ENCODE measurements at regions not wholly inside any gene's neighbourhood (a gene's known extent, or its start where the extent isn't known, plus 50 kb on each side); places are given as distances from the start of the nearest gene placed in this dataset.
A peak's percentile ranks its signal among the peaks of the same experiment; 100 is the strongest.

- no peak overlapping the region for H2BK5ac ChIP-seq (ENCODE audit: low read depth, low read length, poor library complexity, severe bottlenecking)
- no peaks in the 10 kb centered on the region for H3K79me1 ChIP-seq (replicated peaks; ENCODE audit: low read length, poor library complexity, severe bottlenecking)
- no peak overlapping the region for H2AFZ ChIP-seq (ENCODE audit: low read depth, low read length)
- H3K4me3 ChIP-seq (ENCODE audit: insufficient read depth in 1 of 2, low read depth in 1 of 2, low read length in 2 of 2) = no peak overlapping the region
- no peak overlapping the region for H2BK12ac ChIP-seq (ENCODE audit: low read length in 2 of 2)
- no peaks in the 10 kb centered on the region for H3K9me3 ChIP-seq (ENCODE audit: control insufficient read depth, low read length)
- DNase-seq = peak; percentile 15
- no peak overlapping the region for H2BK15ac ChIP-seq (ENCODE audit: low read depth, poor library complexity, severe bottlenecking)
- H4K8ac ChIP-seq (ENCODE audit: low read length) = peak overlapping the region; percentile 72
- H3K27me3 ChIP-seq (ENCODE audit: control insufficient read depth in 1 of 2, insufficient read depth in 1 of 2, low read length in 2 of 2) = no peaks in the 10 kb centered on the region
- no peak overlapping the region for H3K9ac ChIP-seq (ENCODE audit: low read length)
- H3K14ac ChIP-seq (ENCODE audit: low read length in 2 of 2) = no peak overlapping the region
- no peaks in the 10 kb centered on the region for H3K4me1 ChIP-seq (ENCODE audit: control insufficient read depth, insufficient read depth, low read depth, low read length)
- H3K27ac ChIP-seq (ENCODE audit: low read length, poor library complexity, severe bottlenecking) = no peak overlapping the region
- no peak overlapping the region for H2AK5ac ChIP-seq (ENCODE audit: low read length, severe bottlenecking)
- 51% methylated on average over 4 of the region's 5 CpGs for WGBS
- no peak overlapping the region for H2BK120ac ChIP-seq (ENCODE audit: low read depth, low read length)
- no peak overlapping the region for H3K4ac ChIP-seq (ENCODE audit: low read depth in 1 of 2, low read length in 2 of 2)
- H3K23ac ChIP-seq (ENCODE audit: low read length in 2 of 2) = no peak overlapping the region
- H3K18ac ChIP-seq (ENCODE audit: low read depth in 1 of 2, low read length in 2 of 2) = peak overlapping the region in 1 of 2 experiments; percentile 83
- H4K91ac ChIP-seq (ENCODE audit: low read length) = peak overlapping the region; percentile 27
- no peaks in the 10 kb centered on the region for H3K36me3 ChIP-seq (ENCODE audit: control insufficient read depth in 1 of 2, insufficient read depth in 2 of 2, low read depth in 1 of 2, low read length in 2 of 2)
- no peak overlapping the region for H3K4me2 ChIP-seq (ENCODE audit: low read length, poor library complexity, severe bottlenecking)
Measured at GRCh38 chr5:101897914-101898313, 398.2 kb downstream of the SLCO4C1 start.

DNA sequence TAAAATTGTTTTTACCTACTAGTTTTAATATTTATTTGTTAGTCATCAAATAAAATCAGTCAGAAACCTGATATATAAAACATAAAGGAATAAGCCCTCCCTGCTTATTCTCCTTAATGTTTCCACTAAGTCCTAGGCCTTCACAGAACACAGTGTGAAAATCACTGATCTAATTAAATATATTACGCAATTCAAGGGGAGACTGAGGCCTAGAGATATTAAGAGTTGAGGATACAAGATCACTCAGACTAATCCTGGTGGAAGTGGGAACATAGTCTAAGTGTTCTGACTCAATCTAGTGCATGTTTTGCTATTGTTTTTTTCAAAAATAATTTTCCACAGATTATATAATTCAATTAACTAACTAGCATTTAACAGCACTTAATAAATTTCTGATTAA, 401.1 kb downstream of the SLCO4C1 start:
- H4K8ac ChIP-seq (ENCODE audit: low read length) = no peak overlapping the region
- 100% methylated on average over 1 of the region's 1 CpG for WGBS
- H3K23ac ChIP-seq (ENCODE audit: low read length in 2 of 2) = no peak overlapping the region
- H3K9ac ChIP-seq (ENCODE audit: low read length) = no peak overlapping the region
- H2BK120ac ChIP-seq (ENCODE audit: low read depth, low read length) = no peak overlapping the region
- no peaks in the 10 kb centered on the region for H3K4me1 ChIP-seq (ENCODE audit: control insufficient read depth, insufficient read depth, low read depth, low read length)
- no peak overlapping the region for H3K18ac ChIP-seq (ENCODE audit: low read depth in 1 of 2, low read length in 2 of 2)
- no peak overlapping the region for H2BK5ac ChIP-seq (ENCODE audit: low read depth, low read length, poor library complexity, severe bottlenecking)
- no peak overlapping the region for H4K91ac ChIP-seq (ENCODE audit: low read length)
- no peak overlapping the region for H2BK12ac ChIP-seq (ENCODE audit: low read length in 2 of 2)
- no peaks in the 10 kb centered on the region for H3K9me3 ChIP-seq (ENCODE audit: control insufficient read depth, low read length)
- no peak overlapping the region for H2AFZ ChIP-seq (ENCODE audit: low read depth, low read length)
- no peak for DNase-seq
- H3K36me3 ChIP-seq (ENCODE audit: control insufficient read depth in 1 of 2, insufficient read depth in 2 of 2, low read depth in 1 of 2, low read length in 2 of 2) = no peaks in the 10 kb centered on the region
- no peaks in the 10 kb centered on the region for H3K79me1 ChIP-seq (replicated peaks; ENCODE audit: low read length, poor library complexity, severe bottlenecking)
- no peak overlapping the region for H3K4me3 ChIP-seq (ENCODE audit: insufficient read depth in 1 of 2, low read depth in 1 of 2, low read length in 2 of 2)
- H2AK5ac ChIP-seq (ENCODE audit: low read length, severe bottlenecking) = no peak overlapping the region
- no peak overlapping the region for H3K4ac ChIP-seq (ENCODE audit: low read depth in 1 of 2, low read length in 2 of 2)
- no peak overlapping the region for H3K4me2 ChIP-seq (ENCODE audit: low read length, poor library complexity, severe bottlenecking)
- no peak overlapping the region for H3K27ac ChIP-seq (ENCODE audit: low read length, poor library complexity, severe bottlenecking)
- H3K27me3 ChIP-seq (ENCODE audit: control insufficient read depth in 1 of 2, insufficient read depth in 1 of 2, low read length in 2 of 2) = no peaks in the 10 kb centered on the region
- H3K14ac ChIP-seq (ENCODE audit: low read length in 2 of 2) = no peak overlapping the region
- H2BK15ac ChIP-seq (ENCODE audit: low read depth, poor library complexity, severe bottlenecking) = no peak overlapping the region

DNA sequence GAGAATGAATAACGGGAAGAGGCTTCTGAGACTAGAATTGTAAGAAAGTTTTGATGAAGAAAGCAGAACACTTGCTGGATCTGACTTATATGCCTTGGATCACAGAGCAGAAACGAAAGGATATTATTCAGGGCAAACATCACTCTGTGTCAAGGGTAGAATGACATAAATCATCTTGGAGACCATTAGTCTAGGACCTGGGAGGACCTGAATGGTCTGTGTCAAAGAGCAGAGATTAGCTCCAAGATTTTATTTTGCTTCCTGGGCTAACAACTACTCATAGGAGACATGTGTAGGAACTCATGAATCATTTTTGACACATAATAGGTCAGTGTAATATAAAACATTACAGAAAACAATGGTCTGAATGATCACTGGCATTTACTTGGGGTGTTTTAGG, 417.9 kb downstream of the SLCO4C1 start:
- H2BK12ac ChIP-seq (ENCODE audit: low read length in 2 of 2) = no peak overlapping the region
- no peak overlapping the region for H3K4ac ChIP-seq (ENCODE audit: low read depth in 1 of 2, low read length in 2 of 2)
- H3K27ac ChIP-seq (ENCODE audit: low read length, poor library complexity, severe bottlenecking) = no peak overlapping the region
- H2BK15ac ChIP-seq (ENCODE audit: low read depth, poor library complexity, severe bottlenecking) = no peak overlapping the region
- 63% methylated on average over 2 of the region's 2 CpGs for WGBS
- H4K91ac ChIP-seq (ENCODE audit: low read length) = no peak overlapping the region
- no peak for DNase-seq
- no peaks in the 10 kb centered on the region for H3K27me3 ChIP-seq (ENCODE audit: control insufficient read depth in 1 of 2, insufficient read depth in 1 of 2, low read length in 2 of 2)
- H4K8ac ChIP-seq (ENCODE audit: low read length) = no peak overlapping the region
- no peak overlapping the region for H2BK120ac ChIP-seq (ENCODE audit: low read depth, low read length)
- no peak overlapping the region for H3K4me2 ChIP-seq (ENCODE audit: low read length, poor library complexity, severe bottlenecking)
- no peaks in the 10 kb centered on the region for H3K79me1 ChIP-seq (replicated peaks; ENCODE audit: low read length, poor library complexity, severe bottlenecking)
- no peaks in the 10 kb centered on the region for H3K9me3 ChIP-seq (ENCODE audit: control insufficient read depth, low read length)
- H3K36me3 ChIP-seq (ENCODE audit: control insufficient read depth in 1 of 2, insufficient read depth in 2 of 2, low read depth in 1 of 2, low read length in 2 of 2) = no peaks in the 10 kb centered on the region
- H2BK5ac ChIP-seq (ENCODE audit: low read depth, low read length, poor library complexity, severe bottlenecking) = no peak overlapping the region
- H2AK5ac ChIP-seq (ENCODE audit: low read length, severe bottlenecking) = no peak overlapping the region
- H3K4me3 ChIP-seq (ENCODE audit: insufficient read depth in 1 of 2, low read depth in 1 of 2, low read length in 2 of 2) = no peak overlapping the region
- no peak overlapping the region for H3K23ac ChIP-seq (ENCODE audit: low read length in 2 of 2)
- no peak overlapping the region for H2AFZ ChIP-seq (ENCODE audit: low read depth, low read length)
- H3K14ac ChIP-seq (ENCODE audit: low read length in 2 of 2) = no peak overlapping the region
- H3K4me1 ChIP-seq (ENCODE audit: control insufficient read depth, insufficient read depth, low read depth, low read length) = no peaks in the 10 kb centered on the region
- no peak overlapping the region for H3K9ac ChIP-seq (ENCODE audit: low read length)
- no peak overlapping the region for H3K18ac ChIP-seq (ENCODE audit: low read depth in 1 of 2, low read length in 2 of 2)

DNA sequence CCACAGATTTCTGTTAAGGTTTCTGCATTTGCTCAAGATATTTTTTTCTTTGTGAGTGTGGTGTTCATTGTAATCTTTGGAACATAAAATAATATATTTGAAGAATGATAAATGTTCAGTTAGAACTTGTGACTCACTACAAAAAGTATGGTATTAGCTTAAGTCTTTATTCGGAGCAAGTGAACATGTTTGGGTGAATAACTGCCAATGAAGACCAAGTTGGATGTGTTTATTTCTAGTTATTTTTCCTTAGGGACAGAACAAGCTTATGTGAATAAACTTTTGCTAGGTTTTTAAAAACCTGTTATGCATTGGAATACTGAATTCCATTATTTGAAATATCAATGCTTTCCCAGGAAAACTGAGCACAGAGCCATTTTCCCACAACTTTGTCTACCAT, 418.6 kb downstream of the SLCO4C1 start:
- Histone ChIP-seq H2BK15ac (ENCODE audit: low read depth, poor library complexity, severe bottlenecking) (no peak overlapping the region), H2BK120ac (ENCODE audit: low read depth, low read length) (no peak overlapping the region), H3K18ac (ENCODE audit: low read depth in 1 of 2, low read length in 2 of 2) (no peak overlapping the region), H4K8ac (ENCODE audit: low read length) (no peak overlapping the region), H2AK5ac (ENCODE audit: low read length, severe bottlenecking) (no peak overlapping the region), H3K4ac (ENCODE audit: low read depth in 1 of 2, low read length in 2 of 2) (no peak overlapping the region), H3K23ac (ENCODE audit: low read length in 2 of 2) (no peak overlapping the region), H3K27me3 (ENCODE audit: control insufficient read depth in 1 of 2, insufficient read depth in 1 of 2, low read length in 2 of 2) (no peaks in the 10 kb centered on the region), H2BK12ac (ENCODE audit: low read length in 2 of 2) (no peak overlapping the region), H3K9me3 (ENCODE audit: control insufficient read depth, low read length) (no peaks in the 10 kb centered on the region), H2AFZ (ENCODE audit: low read depth, low read length) (no peak overlapping the region), H3K27ac (ENCODE audit: low read length, poor library complexity, severe bottlenecking) (no peak overlapping the region), H3K4me1 (ENCODE audit: control insufficient read depth, insufficient read depth, low read depth, low read length) (no peaks in the 10 kb centered on the region), H3K79me1 (replicated peaks; ENCODE audit: low read length, poor library complexity, severe bottlenecking) (no peaks in the 10 kb centered on the region), H4K91ac (ENCODE audit: low read length) (no peak overlapping the region), H3K14ac (ENCODE audit: low read length in 2 of 2) (no peak overlapping the region), H3K36me3 (ENCODE audit: control insufficient read depth in 1 of 2, insufficient read depth in 2 of 2, low read depth in 1 of 2, low read length in 2 of 2) (no peaks in the 10 kb centered on the region), H3K9ac (ENCODE audit: low read length) (no peak overlapping the region), H2BK5ac (ENCODE audit: low read depth, low read length, poor library complexity, severe bottlenecking) (no peak overlapping the region), H3K4me3 (ENCODE audit: insufficient read depth in 1 of 2, low read depth in 1 of 2, low read length in 2 of 2) (no peak overlapping the region), H3K4me2 (ENCODE audit: low read length, poor library complexity, severe bottlenecking) (no peak overlapping the region)
- WGBS = 100% methylated on average over 1 of the region's 1 CpG
- no peak for DNase-seq

Measured in mesenchymal stem cell (in vitro differentiated cells and primary cell).